Neural progenitor cell (in vitro differentiated cells): ENCODE measurements at regions not wholly inside any gene's neighbourhood (a gene's known extent, or its start where the extent isn't known, plus 50 kb on each side); places are given as distances from the start of the nearest gene placed in this dataset.

Source experiments
- EZH2 ChIP-seq: fragments of 200-600 bp; sonication (generic); IDR thresholded peaks from 2 replicates; pipeline ENCODE4 v1.6.1; 2017; ENCODE audit warnings: antibody characterized with exemption, mild to moderate bottlenecking, moderate library complexity
- EZH2phosphoT487 ChIP-seq: fragments of 200-600 bp; sonication (generic); IDR thresholded peaks from 2 replicates; pipeline ENCODE4 v1.6.1; 2017; ENCODE audit warnings: antibody characterized with exemption
- TF ChIP-seq, protein P1 (sequence below): fragments of 200-600 bp; sonication (generic); IDR thresholded peaks from 2 replicates; pipeline ENCODE4 v1.5.1; 2017; ENCODE audit warnings: antibody characterized with exemption, mild to moderate bottlenecking

DNA sequence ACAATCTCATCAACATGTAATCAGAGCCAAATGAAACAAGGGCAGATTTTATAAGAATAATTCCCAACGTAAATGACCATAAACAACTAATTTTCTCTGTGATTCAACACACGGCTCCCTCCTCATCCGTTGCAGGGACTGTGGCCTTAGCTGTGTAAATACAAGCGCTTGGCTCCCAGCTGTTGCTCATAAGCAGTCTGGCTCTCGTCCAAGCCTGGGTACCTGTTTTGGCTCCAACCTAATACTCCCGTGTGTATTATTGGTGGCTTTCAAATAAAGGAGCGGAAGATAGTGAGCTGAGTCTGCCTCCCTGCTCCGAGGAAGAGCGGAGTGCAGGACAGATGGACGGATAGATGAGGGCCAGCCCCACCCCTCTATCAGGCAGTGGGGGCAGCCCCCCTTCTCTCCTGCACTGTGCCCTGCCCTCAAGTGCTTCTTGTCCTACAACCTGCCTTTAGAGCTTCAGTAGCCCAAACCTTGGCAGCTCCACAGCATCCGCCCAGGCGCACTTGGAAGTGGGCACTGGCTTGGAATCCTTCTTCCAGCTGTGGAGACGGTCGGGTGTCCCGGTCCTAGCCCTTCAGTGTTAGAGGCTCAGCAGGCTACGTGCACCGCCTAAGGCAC is 670.9 kb downstream of the BRD1 start:
- TF ChIP-seq, protein P1, sequence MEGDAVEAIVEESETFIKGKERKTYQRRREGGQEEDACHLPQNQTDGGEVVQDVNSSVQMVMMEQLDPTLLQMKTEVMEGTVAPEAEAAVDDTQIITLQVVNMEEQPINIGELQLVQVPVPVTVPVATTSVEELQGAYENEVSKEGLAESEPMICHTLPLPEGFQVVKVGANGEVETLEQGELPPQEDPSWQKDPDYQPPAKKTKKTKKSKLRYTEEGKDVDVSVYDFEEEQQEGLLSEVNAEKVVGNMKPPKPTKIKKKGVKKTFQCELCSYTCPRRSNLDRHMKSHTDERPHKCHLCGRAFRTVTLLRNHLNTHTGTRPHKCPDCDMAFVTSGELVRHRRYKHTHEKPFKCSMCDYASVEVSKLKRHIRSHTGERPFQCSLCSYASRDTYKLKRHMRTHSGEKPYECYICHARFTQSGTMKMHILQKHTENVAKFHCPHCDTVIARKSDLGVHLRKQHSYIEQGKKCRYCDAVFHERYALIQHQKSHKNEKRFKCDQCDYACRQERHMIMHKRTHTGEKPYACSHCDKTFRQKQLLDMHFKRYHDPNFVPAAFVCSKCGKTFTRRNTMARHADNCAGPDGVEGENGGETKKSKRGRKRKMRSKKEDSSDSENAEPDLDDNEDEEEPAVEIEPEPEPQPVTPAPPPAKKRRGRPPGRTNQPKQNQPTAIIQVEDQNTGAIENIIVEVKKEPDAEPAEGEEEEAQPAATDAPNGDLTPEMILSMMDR = no peak
- no peak for TF ChIP-seq EZH2
- no peak for TF ChIP-seq EZH2phosphoT487
